CD8-positive, alpha-beta memory T cell (primary cell): ENCODE measurements at regions not wholly inside any gene's neighbourhood (a gene's known extent, or its start where the extent isn't known, plus 50 kb on each side); places are given as distances from the start of the nearest gene placed in this dataset.
"Not testable (repeated sequence)": the region's sequence is repeated elsewhere in the genome, so short reads cannot be mapped to it uniquely, and the experiment has no call there.

Experiments used
- CTCF ChIA-PET: fragments of 350-600 bp; sonication (Branson Sonifier 250); formaldehyde crosslinking; loops from one replicate; lab custom pipeline; 2021; ENCODE audit warnings: antibody characterized with exemption; lab: Charles Lee
- POLR2A ChIA-PET: fragments of 350-600 bp; sonication (Branson Sonifier 250); formaldehyde crosslinking; loops from one replicate; lab custom pipeline; 2021; ENCODE audit warnings: antibody characterized with exemption; lab: Charles Lee
- DNase-seq, 5 donors: peaks; one replicate each; pipeline versions ENCODE4 v3.0.0 to v3.0.0-alpha.2; 2020 to 2022; ENCODE audit warnings: mixed read lengths in 1 of 5
- H3K27ac ChIP-seq: one replicate; pipeline ENCODE4 v1.7.0; 2013; ENCODE audit warnings: low read depth, mild to moderate bottlenecking, low read length, moderate library complexity
- H3K27me3 ChIP-seq: 2 replicates; pipeline ENCODE4 v1.7.0; 2013; ENCODE audit warnings: low read length, mild to moderate bottlenecking; ENCODE audit not compliant: insufficient read depth, poor library complexity, severe bottlenecking
- H3K36me3 ChIP-seq: 2 replicates; pipeline ENCODE4 v1.7.0; 2013; ENCODE audit warnings: mild to moderate bottlenecking, low read length, moderate library complexity; ENCODE audit not compliant: insufficient read depth
- H3K4me1 ChIP-seq: 2 replicates; pipeline ENCODE4 v1.7.0; 2013; ENCODE audit warnings: mild to moderate bottlenecking, low read length, moderate library complexity; ENCODE audit not compliant: insufficient read depth
- H3K4me3 ChIP-seq: 2 replicates; pipeline ENCODE4 v1.7.0; 2013; ENCODE audit warnings: mild to moderate bottlenecking, low read length
- H3K9me3 ChIP-seq: 2 replicates; pipeline ENCODE4 v1.7.0; 2013; ENCODE audit warnings: mild to moderate bottlenecking, low read length
- H3K27ac Mint-ChIP-seq, 8 donors: one replicate each; pipeline ENCODE4 v1.8.0; 2020 to 2021; ENCODE audit warnings: mixed read lengths in 8 of 8, mild to moderate bottlenecking in 6 of 8, inconsistent platforms in 3 of 8, moderate library complexity in 3 of 8
- H3K27me3 Mint-ChIP-seq, 2 donors: one replicate each; pipeline ENCODE4 v1.8.0; 2020 to 2021; ENCODE audit warnings: mixed read lengths in 2 of 2, mild to moderate bottlenecking in 1 of 2, moderate library complexity in 1 of 2
- H3K36me3 Mint-ChIP-seq, 3 donors: one replicate each; pipeline ENCODE4 v1.8.0; 2020 to 2021; ENCODE audit warnings: mixed read lengths in 3 of 3, inconsistent platforms in 1 of 3, mild to moderate bottlenecking in 1 of 3
- H3K4me1 Mint-ChIP-seq, 3 donors: one replicate each; pipeline ENCODE4 v1.8.0; 2020 to 2021; ENCODE audit warnings: mixed read lengths in 3 of 3, inconsistent platforms in 1 of 3, mild to moderate bottlenecking in 1 of 3
- H3K4me3 Mint-ChIP-seq, 7 donors: one replicate each; pipeline ENCODE4 v1.8.0; 2020 to 2021; ENCODE audit warnings: mixed read lengths in 7 of 7, mild to moderate bottlenecking in 6 of 7, moderate library complexity in 4 of 7, inconsistent platforms in 2 of 7
- H3K9me3 Mint-ChIP-seq, 5 donors: one replicate each; pipeline ENCODE4 v1.8.0; 2020 to 2022; ENCODE audit warnings: mixed read lengths in 5 of 5, mild to moderate bottlenecking in 3 of 5, moderate library complexity in 2 of 5, inconsistent platforms in 1 of 5

GRCh38 chr14:58919217-58919616 is 269.2 kb upstream of the DAAM1 start:
- no peak for DNase-seq
- H3K4me1 ChIP-seq, result no peaks in the 10 kb centered on the region
- Mint-ChIP-seq H3K4me3 (no peak overlapping the region), H3K36me3 (peaks cover 0 to 1% (median 0%) of the 10 kb centered on the region in 3 donors), H3K27ac (no peak overlapping the region), H3K9me3 (no peaks in the 10 kb centered on the region), H3K27me3 (peaks cover 0 to 7% of the 10 kb centered on the region in 2 donors), H3K4me1 (no peaks in the 10 kb centered on the region)
- H3K9me3 ChIP-seq, result no peaks in the 10 kb centered on the region
- POLR2A ChIA-PET, result no interaction called here
- no peaks in the 10 kb centered on the region for H3K27me3 ChIP-seq
- H3K4me3 ChIP-seq, result no peak overlapping the region
- H3K27ac ChIP-seq, result no peak overlapping the region
- no peaks in the 10 kb centered on the region for H3K36me3 ChIP-seq
- CTCF ChIA-PET, result no interaction called here

DNA sequence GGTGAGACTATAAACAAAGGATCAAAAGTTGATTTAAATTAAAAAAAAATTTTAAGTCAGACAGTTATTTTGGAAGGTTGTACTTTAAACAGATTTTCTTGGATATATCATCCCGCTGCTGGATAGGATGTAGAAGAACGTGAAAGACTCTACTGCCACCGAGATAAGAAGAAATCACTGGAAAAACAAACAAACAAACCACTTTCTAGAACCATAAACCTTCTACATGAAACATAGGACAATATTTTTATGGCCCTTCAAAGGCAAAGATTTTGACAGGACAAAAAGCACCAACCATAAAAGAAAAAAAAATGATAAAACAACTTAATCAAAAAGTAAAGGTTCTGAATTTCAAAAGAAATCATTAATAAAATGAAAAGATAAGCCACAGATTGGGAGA is 268.2 kb upstream of the DAAM1 start:
- no peaks in the 10 kb centered on the region for H3K27me3 ChIP-seq
- peaks cover 0 to 1% (median 0%) of the 10 kb centered on the region in 3 donors for H3K36me3 Mint-ChIP-seq
- POLR2A ChIA-PET, result no interaction called here

GRCh38 chr14:58922201-58922940 is 266.1 kb upstream of the DAAM1 start:
- H3K9me3 Mint-ChIP-seq, H3K4me1 Mint-ChIP-seq, H3K27ac Mint-ChIP-seq, H3K4me3 ChIP-seq, H3K4me3 Mint-ChIP-seq, H3K27me3 ChIP-seq, H3K36me3 Mint-ChIP-seq, H3K27ac ChIP-seq, POLR2A ChIA-PET, H3K36me3 ChIP-seq, DNase-seq, H3K4me1 ChIP-seq, CTCF ChIA-PET, H3K9me3 ChIP-seq, H3K27me3 Mint-ChIP-seq: not testable (repeated sequence)

More for the DNA sequence above, 268.2 kb upstream of the DAAM1 start:
- H3K4me1 Mint-ChIP-seq, result no peaks in the 10 kb centered on the region
- H3K27me3 Mint-ChIP-seq, result peaks cover 0 to 7% of the 10 kb centered on the region in 2 donors
- Histone ChIP-seq H3K36me3 (no peaks in the 10 kb centered on the region), H3K4me3 (no peak overlapping the region), H3K27ac (no peak overlapping the region), H3K9me3 (no peaks in the 10 kb centered on the region), H3K4me1 (no peaks in the 10 kb centered on the region)
- H3K9me3 Mint-ChIP-seq, result no peaks in the 10 kb centered on the region
- no peak overlapping the region for H3K4me3 Mint-ChIP-seq
- CTCF ChIA-PET, result no interaction called here
- no peak overlapping the region for H3K27ac Mint-ChIP-seq
- DNase-seq, result no peak

DNA sequence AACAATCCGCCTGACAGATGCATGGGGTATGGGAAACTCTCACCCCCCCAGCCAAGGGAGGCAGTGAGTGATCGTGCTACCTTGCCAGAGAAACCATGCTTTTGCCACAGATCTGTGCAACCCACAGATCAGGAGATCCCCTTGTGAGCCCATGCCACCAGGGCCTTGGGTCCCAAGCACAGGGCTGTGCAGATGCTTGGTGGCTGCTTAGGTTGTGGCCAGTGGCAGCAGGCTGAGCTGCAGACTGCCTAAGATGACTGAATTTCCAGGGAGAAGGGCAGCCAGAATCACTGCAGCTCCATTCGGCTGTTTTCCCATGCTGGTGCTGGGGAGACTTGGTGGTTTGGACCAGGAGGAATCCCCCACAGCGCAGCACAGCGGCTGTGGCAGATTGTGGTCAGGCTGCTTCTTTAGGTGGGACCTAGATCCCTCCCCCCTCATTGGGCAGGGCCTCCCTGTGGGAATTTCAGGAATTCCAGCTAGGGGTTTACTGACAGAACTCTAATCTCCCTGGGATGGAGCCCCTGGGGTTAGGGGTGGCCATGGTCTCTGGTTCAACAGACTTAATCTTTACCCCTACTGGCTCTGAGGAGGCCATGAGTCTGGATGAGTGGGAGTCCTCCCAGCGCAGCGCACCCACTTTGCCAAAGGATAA is 264.6 kb upstream of the DAAM1 start:
- H3K27ac Mint-ChIP-seq, result no peak overlapping the region
- no peaks in the 10 kb centered on the region for H3K4me1 Mint-ChIP-seq
- CTCF ChIA-PET, result no interaction called here
- peaks cover 0 to 4% (median 0%) of the 10 kb centered on the region in 5 donors for H3K9me3 Mint-ChIP-seq
- no peak for DNase-seq
- no peaks in the 10 kb centered on the region for H3K36me3 ChIP-seq
- H3K4me1 ChIP-seq, result no peaks in the 10 kb centered on the region
- no peak overlapping the region for H3K27ac ChIP-seq
- peaks cover 0 to 7% of the 10 kb centered on the region in 2 donors for H3K27me3 Mint-ChIP-seq
- POLR2A ChIA-PET, result no interaction called here
- H3K4me3 Mint-ChIP-seq, result no peak overlapping the region
- no peak overlapping the region for H3K4me3 ChIP-seq
- H3K9me3 ChIP-seq, result no peaks in the 10 kb centered on the region
- peaks cover 0 to 1% (median 0%) of the 10 kb centered on the region in 3 donors for H3K36me3 Mint-ChIP-seq
- H3K27me3 ChIP-seq, result no peaks in the 10 kb centered on the region

DNA sequence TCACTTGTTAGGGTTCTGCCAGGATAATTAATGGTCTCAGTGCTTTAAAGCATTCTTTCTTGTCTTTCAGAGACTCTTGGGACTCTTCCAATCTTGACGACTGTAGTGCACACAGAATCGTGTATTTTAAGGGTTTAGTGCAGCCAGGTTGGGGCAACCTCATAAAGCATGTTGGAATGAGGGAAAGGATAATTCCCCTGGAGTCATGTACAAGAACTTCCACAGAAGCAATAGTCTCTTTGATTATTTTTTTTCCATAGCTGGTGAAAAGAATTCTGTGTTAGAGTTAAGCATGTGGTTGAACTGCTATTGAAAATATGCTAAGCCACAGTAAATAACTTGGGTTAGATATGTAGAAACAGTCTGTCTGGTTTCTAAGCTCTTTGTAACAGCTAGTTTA is 246.8 kb upstream of the DAAM1 start:
- Mint-ChIP-seq H3K27ac (no peak overlapping the region), H3K27me3 (peaks cover 0 to 1% of the 10 kb centered on the region in 2 donors), H3K4me1 (no peaks in the 10 kb centered on the region), H3K9me3 (peaks cover 2 to 14% (median 9%) of the 10 kb centered on the region in 5 donors), H3K36me3 (no peaks in the 10 kb centered on the region), H3K4me3 (no peak overlapping the region)
- Histone ChIP-seq H3K9me3 (no peaks in the 10 kb centered on the region), H3K36me3 (no peaks in the 10 kb centered on the region), H3K27ac (no peak overlapping the region), H3K27me3 (no peaks in the 10 kb centered on the region), H3K4me3 (no peak overlapping the region), H3K4me1 (no peaks in the 10 kb centered on the region)
- ChIA-PET POLR2A (no interaction called here), CTCF (no interaction called here)
- DNase-seq, result no peak

DNA sequence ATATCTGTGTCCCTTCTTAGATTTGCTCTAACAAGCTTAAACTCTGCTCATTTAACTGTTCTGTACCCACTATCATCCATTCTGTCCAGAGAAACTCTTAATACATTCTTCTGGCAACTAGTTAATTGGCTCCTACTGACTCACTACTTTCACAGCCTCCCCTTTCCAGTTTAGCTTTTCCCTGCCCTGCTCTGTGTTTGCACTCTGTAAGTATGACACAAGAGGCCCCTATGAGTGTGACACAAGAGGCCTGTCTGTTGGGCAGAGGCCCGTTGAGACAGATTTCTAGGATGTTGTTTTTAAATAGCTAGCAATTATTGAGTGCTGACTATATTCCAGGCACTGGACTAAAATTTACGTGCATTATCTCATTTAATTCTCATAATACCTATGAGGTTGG is 246.0 kb upstream of the DAAM1 start:
- Mint-ChIP-seq H3K9me3 (peaks cover 0 to 6% (median 5%) of the 10 kb centered on the region in 5 donors), H3K4me1 (no peaks in the 10 kb centered on the region), H3K27me3 (peaks cover 0 to 1% of the 10 kb centered on the region in 2 donors), H3K36me3 (no peaks in the 10 kb centered on the region), H3K4me3 (no peak overlapping the region), H3K27ac (no peak overlapping the region)
- no peaks in the 10 kb centered on the region for H3K36me3 ChIP-seq
- H3K4me1 ChIP-seq, result no peaks in the 10 kb centered on the region
- no peak for DNase-seq
- ChIA-PET POLR2A (no interaction called here), CTCF (no interaction called here)
- H3K9me3 ChIP-seq, result no peaks in the 10 kb centered on the region
- no peaks in the 10 kb centered on the region for H3K27me3 ChIP-seq
- H3K27ac ChIP-seq, result no peak overlapping the region
- H3K4me3 ChIP-seq, result no peak overlapping the region

DNA sequence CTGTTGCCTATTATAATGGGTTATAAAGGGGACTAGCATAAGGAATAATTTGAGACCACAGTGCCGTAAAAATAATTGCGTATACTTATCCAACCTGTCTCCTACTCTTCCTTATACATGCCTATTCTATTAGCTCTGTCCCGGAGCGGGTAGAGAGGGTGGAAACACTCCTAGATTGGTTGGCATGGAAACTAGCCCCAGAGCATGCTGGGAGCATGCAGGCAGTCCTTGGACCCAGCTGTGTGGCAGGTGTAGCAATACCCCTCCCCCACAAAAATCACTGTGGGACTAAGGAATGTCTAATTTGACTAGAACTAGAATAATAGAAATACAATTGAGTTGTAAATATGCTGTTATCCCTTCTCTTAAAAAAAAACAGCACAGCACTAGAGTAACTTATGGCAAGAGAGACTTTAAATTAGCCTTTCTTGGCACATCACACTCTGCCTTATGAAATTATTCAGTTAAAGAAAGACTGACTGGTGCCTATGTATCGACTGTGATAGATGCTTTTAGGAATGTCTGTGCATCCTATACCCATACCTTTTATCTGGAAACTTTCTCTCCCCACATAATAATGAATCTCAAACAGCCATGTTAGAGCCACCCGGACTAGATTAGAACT is 244.0 kb upstream of the DAAM1 start:
- CTCF ChIA-PET, result no interaction called here
- Histone ChIP-seq H3K36me3 (no peaks in the 10 kb centered on the region), H3K9me3 (no peaks in the 10 kb centered on the region), H3K27me3 (no peaks in the 10 kb centered on the region), H3K4me1 (no peaks in the 10 kb centered on the region), H3K27ac (no peak overlapping the region), H3K4me3 (no peak overlapping the region)
- Mint-ChIP-seq H3K4me1 (no peaks in the 10 kb centered on the region), H3K36me3 (no peaks in the 10 kb centered on the region), H3K9me3 (peaks cover 0 to 2% (median 0%) of the 10 kb centered on the region in 5 donors), H3K4me3 (no peak overlapping the region), H3K27me3 (peaks cover 0 to 1% of the 10 kb centered on the region in 2 donors), H3K27ac (no peak overlapping the region)
- no peak for DNase-seq
- POLR2A ChIA-PET, result no interaction called here

GRCh38 chr14:58944968-58945356 is 243.5 kb upstream of the DAAM1 start:
- H3K4me1 Mint-ChIP-seq, result no peaks in the 10 kb centered on the region
- Histone ChIP-seq H3K4me1 (no peaks in the 10 kb centered on the region), H3K9me3 (no peaks in the 10 kb centered on the region), H3K36me3 (no peaks in the 10 kb centered on the region), H3K27me3 (no peaks in the 10 kb centered on the region), H3K4me3 (no peak overlapping the region), H3K27ac (no peak overlapping the region)
- no peaks in the 10 kb centered on the region for H3K36me3 Mint-ChIP-seq
- CTCF ChIA-PET, result no interaction called here
- peaks cover 0 to 1% of the 10 kb centered on the region in 2 donors for H3K27me3 Mint-ChIP-seq
- H3K4me3 Mint-ChIP-seq, result no peak overlapping the region
- POLR2A ChIA-PET, result no interaction called here
- no peaks in the 10 kb centered on the region for H3K9me3 Mint-ChIP-seq
- DNase-seq, result no peak
- H3K27ac Mint-ChIP-seq, result peak overlapping the region in 1 of 8 donors; percentile 3
